Activated CD4-positive, alpha-beta T cell treated with anti-CD3 and anti-CD28 coated beads, Interleukin-2, amount 50 U/mL, for 24 hours (primary cell): ENCODE measurements at regions not wholly inside any gene's neighbourhood (a gene's known extent, or its start where the extent isn't known, plus 50 kb on each side); places are given as distances from the start of the nearest gene placed in this dataset.

ENCODE experiments used
- DNase-seq, 2 donors: peaks; one replicate each; pipeline ENCODE4 v3.0.0-alpha.2; 2020; ENCODE audit warnings: low read depth in 1 of 2, low spot score in 1 of 2

GRCh38 chr1:191140038-191140437 lies 662.4 kb upstream of the BRINP3 start:
- DNase-seq = no peak

DNA sequence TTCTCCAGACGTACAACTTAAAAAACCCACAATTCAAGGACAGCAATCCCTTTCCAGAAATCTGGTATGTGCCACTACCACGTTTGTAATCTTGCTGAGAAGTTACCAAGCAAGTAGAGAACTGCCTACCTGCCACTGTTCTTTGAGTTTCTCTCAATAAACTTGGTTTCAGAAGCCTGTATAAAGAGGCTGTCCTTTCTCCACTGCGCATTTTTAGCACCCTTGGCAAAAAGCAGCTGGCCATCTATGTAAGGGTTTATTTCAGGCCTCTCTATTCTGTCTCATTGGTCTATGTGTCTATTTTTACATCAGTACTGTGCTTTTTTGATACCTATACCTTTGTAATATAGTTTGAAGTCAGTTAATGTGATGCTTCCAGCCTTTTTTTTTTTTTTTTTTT lies 665.1 kb upstream of the BRINP3 start:
- DNase-seq = no peak

DNA sequence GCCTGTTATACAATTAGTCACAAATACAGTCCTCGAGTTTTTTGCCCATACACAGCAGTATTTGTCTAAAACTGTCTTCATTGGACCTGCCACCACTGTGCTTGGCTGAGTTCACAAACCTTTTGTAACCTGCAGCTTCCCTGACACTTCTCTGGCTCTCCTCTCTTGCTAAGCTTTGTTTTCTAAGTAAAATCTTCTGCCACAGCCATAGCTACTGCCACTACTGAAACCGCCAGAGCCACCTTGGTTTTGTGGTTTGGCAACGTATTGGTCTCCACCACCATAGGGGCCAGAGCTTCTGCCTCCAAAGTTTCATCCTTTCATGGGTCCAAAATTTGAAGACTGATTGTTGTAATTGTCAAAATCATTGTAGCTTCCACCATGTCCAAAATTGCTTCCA lies 668.2 kb upstream of the BRINP3 start:
- DNase-seq = no peak

DNA sequence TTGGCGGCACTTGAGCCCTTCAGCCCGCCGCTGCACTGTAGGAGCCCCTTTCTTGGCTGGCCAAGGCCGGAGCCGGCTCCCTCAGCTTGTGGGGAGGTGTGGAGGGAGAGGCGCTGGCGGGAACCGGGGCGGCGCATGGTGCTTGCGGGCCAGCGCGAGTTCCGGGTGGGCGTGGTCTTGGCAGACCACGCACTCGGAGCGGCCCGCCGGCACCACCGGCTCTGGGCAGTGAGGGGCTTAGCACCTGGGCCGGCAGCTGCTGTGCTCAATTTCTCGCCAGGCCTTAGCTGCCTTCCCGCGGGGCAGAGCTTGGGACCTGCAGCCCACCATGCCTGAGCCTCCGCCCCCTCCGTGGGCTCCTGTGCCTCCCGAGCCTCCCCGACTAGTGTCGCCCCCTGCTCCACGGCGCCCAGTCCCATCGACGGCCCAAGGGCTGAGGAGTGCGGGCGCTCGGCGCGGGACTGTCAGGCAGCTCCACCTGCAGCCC lies 673.7 kb upstream of the BRINP3 start:
- no peak for DNase-seq

DNA sequence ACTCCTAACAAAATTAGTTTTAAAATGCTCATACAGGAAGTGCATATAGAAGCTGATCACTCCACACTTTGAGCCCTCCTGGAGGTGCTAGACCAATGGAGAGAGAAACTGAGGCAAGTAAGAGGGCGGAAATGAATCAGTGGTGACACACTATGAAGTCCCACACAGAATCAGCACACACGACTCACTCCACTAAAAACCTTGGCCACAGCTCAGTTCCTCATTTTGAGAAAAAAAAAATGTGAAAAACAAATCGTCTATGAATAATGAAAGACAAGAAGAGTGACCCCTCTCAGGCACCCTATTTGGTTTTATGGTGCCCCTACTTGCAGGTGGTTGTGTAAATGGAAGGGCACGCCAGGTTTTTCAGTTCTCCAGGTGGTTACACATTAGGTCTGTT lies 675.1 kb upstream of the BRINP3 start:
- DNase-seq = no peak

GRCh38 chr1:191155178-191155577 lies 677.5 kb upstream of the BRINP3 start:
- no peak for DNase-seq

GRCh38 chr1:191160837-191161236 lies 683.2 kb upstream of the BRINP3 start:
- no peak for DNase-seq

- no peak for DNase-seq
Observed at GRCh38 chr1:191162762-191163161, 685.1 kb upstream of the BRINP3 start.

- no peak for DNase-seq
Observed at GRCh38 chr1:191163621-191164020, 686.0 kb upstream of the BRINP3 start.

- DNase-seq = no peak
Observed at GRCh38 chr1:191174298-191174697, 696.6 kb upstream of the BRINP3 start.

DNA sequence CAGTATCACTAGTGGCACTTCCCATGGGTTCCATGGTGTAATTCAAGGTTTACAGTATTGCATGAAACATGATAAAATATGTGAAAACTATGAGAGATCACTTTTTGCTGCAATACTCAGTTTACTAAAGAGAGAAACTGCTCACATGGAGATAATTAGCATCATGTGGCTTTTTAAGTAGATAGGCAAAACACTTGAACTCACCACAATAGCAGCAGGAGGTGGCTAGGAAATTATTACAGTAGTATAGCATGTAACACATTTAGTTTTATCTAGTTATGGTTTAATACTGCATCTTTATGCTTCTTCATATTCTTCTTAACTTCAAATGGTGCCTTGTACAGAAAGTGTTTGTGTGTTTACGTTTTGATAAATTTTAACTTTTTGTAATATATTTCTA lies 698.5 kb upstream of the BRINP3 start:
- no peak for DNase-seq

GRCh38 chr1:191206513-191207207 lies 729.0 kb upstream of the BRINP3 start:
- no peak for DNase-seq

- no peak for DNase-seq
Observed at GRCh38 chr1:191222206-191222605, 744.5 kb upstream of the BRINP3 start.

DNA sequence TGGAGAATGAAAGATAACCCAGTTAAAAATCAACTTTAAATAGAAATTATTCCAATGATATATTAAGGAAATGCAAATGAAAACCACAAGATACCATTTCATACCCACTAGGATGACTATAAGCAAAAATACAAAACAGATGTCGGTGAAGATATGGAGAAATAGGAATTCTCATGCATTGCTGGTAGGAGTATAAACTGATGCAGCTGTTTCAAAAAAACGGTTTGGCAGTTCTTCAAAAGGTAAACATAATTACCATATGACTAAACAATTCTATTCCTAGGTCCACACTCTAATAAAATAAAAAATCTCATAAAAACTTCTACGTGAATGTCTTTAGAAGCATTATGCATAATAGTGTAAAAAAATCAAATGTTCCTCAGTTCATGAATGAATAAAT lies 763.3 kb upstream of the BRINP3 start:
- DNase-seq = no peak

DNA sequence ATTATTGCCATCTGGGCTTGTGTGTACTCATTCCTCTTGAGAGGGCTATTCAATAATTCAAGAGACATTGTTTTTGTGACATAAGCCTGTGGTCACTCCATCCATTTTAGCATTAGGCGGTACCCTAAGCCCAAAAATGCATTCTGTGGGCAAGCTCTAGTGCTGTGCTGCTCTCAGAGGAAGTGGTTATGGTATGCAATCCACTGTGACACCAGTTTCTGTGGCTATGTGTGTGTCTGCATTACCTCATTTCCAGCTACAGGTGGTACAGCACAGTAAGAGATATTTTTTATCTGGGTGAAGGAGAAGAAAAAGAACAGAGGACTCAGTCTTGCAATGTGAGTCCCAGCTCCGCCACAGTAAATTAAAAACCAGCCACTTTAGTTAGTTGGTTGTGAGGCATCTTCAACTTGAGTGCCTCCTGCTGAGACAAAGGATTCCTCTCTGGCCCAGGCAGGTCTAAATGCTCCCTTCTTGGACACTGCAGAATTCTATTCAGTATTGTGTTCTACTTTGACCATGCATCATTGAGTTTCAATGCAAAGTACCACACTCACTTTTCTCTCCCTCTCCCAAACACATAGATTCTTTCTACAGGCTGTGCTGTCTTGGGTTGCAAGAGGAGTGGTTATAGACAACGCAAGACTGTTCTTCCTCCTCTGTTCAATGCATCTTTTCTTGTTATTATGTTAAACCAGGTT lies 777.8 kb upstream of the BRINP3 start:
- no peak for DNase-seq

GRCh38 chr1:191256917-191257316 lies 779.3 kb upstream of the BRINP3 start:
- no peak for DNase-seq

DNA sequence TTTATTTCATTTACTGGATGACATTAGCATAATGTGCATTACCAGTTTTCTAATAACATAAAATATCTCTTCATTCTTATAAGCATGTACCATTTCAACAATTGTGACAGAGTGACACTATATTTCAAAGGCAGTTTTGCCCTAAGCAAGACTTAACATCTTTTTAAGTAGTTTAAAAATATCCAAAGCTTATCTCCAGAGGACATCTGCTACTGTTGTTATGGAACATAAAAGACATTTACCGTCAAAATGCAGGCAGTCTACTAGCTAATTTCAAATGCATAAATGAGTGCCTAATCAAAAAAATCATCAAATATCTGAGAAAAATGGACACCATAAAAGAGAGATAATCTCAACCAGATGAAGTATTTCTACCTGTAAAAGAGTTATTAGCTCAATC lies 782.4 kb upstream of the BRINP3 start:
- DNase-seq = no peak

GRCh38 chr1:191261111-191261510 lies 783.4 kb upstream of the BRINP3 start:
- DNase-seq = no peak

GRCh38 chr1:191279266-191279800 lies 801.7 kb upstream of the BRINP3 start:
- no peak for DNase-seq

DNA sequence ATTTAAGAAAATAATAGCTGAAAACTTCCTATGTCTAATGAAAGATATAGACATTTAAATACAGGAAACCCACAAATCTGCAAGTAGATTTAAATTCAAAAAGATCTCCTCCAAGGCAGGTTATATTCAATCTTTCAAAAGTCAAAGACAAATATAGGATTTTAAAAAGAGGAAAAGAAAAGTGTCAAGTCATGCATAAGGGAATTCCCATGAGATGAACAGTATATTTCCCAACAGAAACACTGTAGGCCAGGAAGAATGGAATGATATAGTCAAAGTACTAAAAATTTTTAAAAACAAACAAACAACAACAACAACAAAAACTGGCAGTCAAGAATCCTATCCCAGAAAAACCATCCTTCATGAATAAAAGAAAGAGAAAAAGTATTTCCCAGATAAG lies 806.5 kb upstream of the BRINP3 start:
- DNase-seq = no peak

DNA sequence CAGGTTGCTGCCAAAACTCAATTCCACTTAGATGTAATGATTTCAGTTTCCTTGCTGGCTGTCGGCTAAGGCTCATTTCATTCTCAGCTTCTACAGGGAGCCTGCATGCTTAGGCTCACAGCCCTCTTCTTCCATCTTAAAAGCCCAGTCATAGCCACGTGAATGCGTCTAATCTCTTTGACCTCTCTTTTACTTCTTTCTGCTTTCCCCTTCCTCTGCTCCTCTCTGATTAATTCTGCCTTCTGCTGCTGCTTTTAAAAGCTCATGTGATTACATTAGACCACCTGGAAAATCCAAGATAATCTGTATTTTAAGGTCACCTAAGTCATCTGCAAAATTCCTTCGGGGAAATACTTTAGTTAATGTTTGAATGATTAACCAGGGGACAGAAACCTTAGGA lies 812.8 kb upstream of the BRINP3 start:
- DNase-seq = no peak

DNA sequence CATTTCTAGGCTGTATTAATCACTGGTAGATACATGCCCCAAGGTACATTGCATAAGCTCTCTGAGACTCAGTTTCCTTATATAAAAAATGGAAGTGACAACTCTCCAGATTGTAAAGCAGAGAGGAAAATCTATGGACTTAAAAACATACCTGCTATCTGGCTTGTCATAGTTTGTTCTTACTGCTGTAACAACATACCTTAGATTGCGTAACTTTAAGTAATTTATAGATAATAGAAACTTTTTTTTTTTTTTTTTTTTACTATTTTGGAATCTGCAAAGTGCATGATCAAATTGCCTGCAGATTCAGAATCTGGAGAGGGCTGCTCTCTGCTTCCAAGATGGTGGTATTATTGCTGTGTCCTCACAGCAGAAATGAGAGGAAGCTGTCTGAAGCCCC lies 827.7 kb upstream of the BRINP3 start:
- DNase-seq = no peak

- DNase-seq = no peak
Observed at GRCh38 chr1:191306916-191307315, 829.3 kb upstream of the BRINP3 start.
